IMR-90 (cell line): ENCODE measurements at regions not wholly inside any gene's neighbourhood (a gene's known extent, or its start where the extent isn't known, plus 50 kb on each side); places are given as distances from the start of the nearest gene placed in this dataset.

Experiments used
- ATAC-seq: fragments of 200-7000 bp; cut with Tn5 transposase; 2 replicates; pipeline ENCODE4 v1.9.1; 2020; ENCODE audit warnings: low read depth, mild to moderate bottlenecking, moderate library complexity
- BruUV-seq: library from RNA; stranded (reverse); fragments of 400-500 nt; replicated peaks from 2 replicates; lab custom pipeline; 2021; lab: Mats Ljungman, UMichigan
- CTCF ChIA-PET: fragments of 300-600 bp; formaldehyde crosslinking; extraction: SDS; loops from one replicate; lab custom pipeline; 2021; ENCODE audit warnings: antibody characterized with exemption; lab: Yijun Ruan, JAX
- POLR2A ChIA-PET: fragments of 300-600 bp; sonication (Branson Sonifier 250); formaldehyde crosslinking; loops from one replicate; lab custom pipeline; 2022; ENCODE audit warnings: antibody characterized with exemption; ENCODE audit not compliant: unreplicated experiment; lab: Charles Lee
- DNase-seq: peaks from one replicate; pipeline ENCODE4 v3.0.0; 2013
- H2AFZ ChIP-seq: replicated peaks from 2 replicates; pipeline ENCODE3; 2013; ENCODE audit warnings: low read length, mild to moderate bottlenecking; ENCODE audit not compliant: poor library complexity
- H2AK5ac ChIP-seq: 2 replicates; pipeline ENCODE4 v1.6.1; 2013; ENCODE audit warnings: low read depth, low read length, inconsistent platforms
- H2AK9ac ChIP-seq: replicated peaks from 2 replicates; pipeline ENCODE3; 2013; ENCODE audit warnings: mild to moderate bottlenecking, low read depth, low read length, moderate library complexity; ENCODE audit not compliant: poor library complexity
- H2BK120ac ChIP-seq: 2 replicates; pipeline ENCODE4 v1.6.1; 2013; ENCODE audit warnings: low read depth, low read length, inconsistent platforms
- H2BK15ac ChIP-seq: 3 replicates; pipeline ENCODE4 v1.6.1; 2013; ENCODE audit warnings: low read depth, low read length, inconsistent platforms
- H2BK20ac ChIP-seq: 2 replicates; pipeline ENCODE4 v1.6.1; 2013; ENCODE audit warnings: low read depth, mild to moderate bottlenecking, inconsistent platforms, low read length, moderate library complexity
- H2BK5ac ChIP-seq: 2 replicates; pipeline ENCODE4 v1.6.1; 2013; ENCODE audit warnings: mild to moderate bottlenecking, low read depth, low read length, inconsistent platforms; ENCODE audit not compliant: poor library complexity, severe bottlenecking
- H3K14ac ChIP-seq: replicated peaks from 2 replicates; pipeline ENCODE4 v1.6.1; 2013; ENCODE audit warnings: low read depth, low read length, inconsistent platforms
- H3K18ac ChIP-seq: 2 replicates; pipeline ENCODE4 v1.6.1; 2013; ENCODE audit warnings: low read depth, low read length, control low read depth
- H3K23ac ChIP-seq: 2 replicates; pipeline ENCODE4 v1.6.1; 2013; ENCODE audit warnings: low read depth, low read length, inconsistent platforms
- H3K27ac ChIP-seq: 2 replicates; pipeline ENCODE4 v1.5.1; 2013; ENCODE audit warnings: mild to moderate bottlenecking, control low read depth, low read length; ENCODE audit not compliant: insufficient read depth
- H3K27me3 ChIP-seq: 2 replicates; pipeline ENCODE4 v1.6.1; 2013; ENCODE audit warnings: low read length; ENCODE audit not compliant: control insufficient read depth, insufficient read depth
- H3K36me3 ChIP-seq: 2 replicates; pipeline ENCODE4 v1.6.1; 2013; ENCODE audit warnings: low read length, mixed read lengths; ENCODE audit not compliant: control insufficient read depth, insufficient read depth
- H3K4ac ChIP-seq: 2 replicates; pipeline ENCODE4 v1.6.1; 2013; ENCODE audit warnings: low read depth, low read length, inconsistent platforms
- H3K4me1 ChIP-seq: 2 replicates; pipeline ENCODE4 v1.6.1; 2013; ENCODE audit warnings: low read length, mixed read lengths; ENCODE audit not compliant: control insufficient read depth, insufficient read depth
- H3K4me2 ChIP-seq: 2 replicates; pipeline ENCODE4 v1.6.1; 2013; ENCODE audit warnings: low read depth, mild to moderate bottlenecking, control low read depth, low read length, moderate library complexity
- H3K4me3 ChIP-seq: 2 replicates; pipeline ENCODE4 v1.5.1; 2013; ENCODE audit warnings: low read depth, mild to moderate bottlenecking, control low read depth, low read length, moderate library complexity; ENCODE audit not compliant: insufficient read depth
- H3K56ac ChIP-seq: 2 replicates; pipeline ENCODE4 v1.6.1; 2013; ENCODE audit warnings: low read length, inconsistent platforms; ENCODE audit not compliant: insufficient read depth; ENCODE audit errors: extremely low read depth
- H3K79me1 ChIP-seq, 2 experiments: 2 replicates each; pipeline ENCODE4 v1.6.1; 2013; ENCODE audit warnings: low read length in 2 of 2, inconsistent platforms in 1 of 2, low read depth in 1 of 2
- H3K9ac ChIP-seq: 2 replicates; pipeline ENCODE4 v1.6.1; 2013; ENCODE audit warnings: low read depth, low read length, control low read depth
- H3K9me1 ChIP-seq: 2 replicates; pipeline ENCODE4 v1.6.1; 2013; ENCODE audit warnings: low read length, inconsistent platforms; ENCODE audit not compliant: insufficient read depth
- H3K9me3 ChIP-seq: 2 replicates; pipeline ENCODE4 v1.6.1; 2013; ENCODE audit warnings: low read length; ENCODE audit not compliant: control insufficient read depth, insufficient read depth
- H4K20me1 ChIP-seq: 2 replicates; pipeline ENCODE4 v1.6.1; 2013; ENCODE audit warnings: low read length, inconsistent platforms; ENCODE audit not compliant: insufficient read depth
- H4K5ac ChIP-seq: 2 replicates; pipeline ENCODE4 v1.6.1; 2013; ENCODE audit warnings: mild to moderate bottlenecking, low read depth, low read length, control low read depth
- H4K8ac ChIP-seq, 2 experiments: 2 replicates each; pipeline ENCODE4 v1.6.1; 2013; ENCODE audit warnings: low read depth in 2 of 2, low read length in 2 of 2, control low read depth in 1 of 2, inconsistent platforms in 1 of 2
- H4K91ac ChIP-seq: 2 replicates; pipeline ENCODE4 v1.6.1; 2013; ENCODE audit warnings: low read depth, low read length, inconsistent platforms; ENCODE audit not compliant: insufficient read depth
- BHLHE40 ChIP-seq: fragments of 150-350 bp; IDR thresholded peaks from 2 replicates; pipeline ENCODE4 v1.6.1; 2016; ENCODE audit warnings: mild to moderate bottlenecking, low read depth, low read length
- CHD1 ChIP-seq: IDR thresholded peaks from 2 replicates; pipeline ENCODE4 v1.6.1; 2012; ENCODE audit warnings: low read depth, low read length, improper control_type of control experiment
- FOS ChIP-seq: fragments of 150-350 bp; IDR thresholded peaks from 2 replicates; pipeline ENCODE4 v1.6.1; 2016; ENCODE audit warnings: low read depth, low read length
- MAZ ChIP-seq: IDR thresholded peaks from 2 replicates; pipeline ENCODE4 v1.6.1; 2012; ENCODE audit warnings: low read depth, mild to moderate bottlenecking, low read length, improper control_type of control experiment, moderate library complexity, borderline replicate concordance
- MXI1 ChIP-seq: IDR thresholded peaks from 2 replicates; pipeline ENCODE4 v1.6.1; 2012; ENCODE audit warnings: low read depth, mild to moderate bottlenecking, low read length, moderate library complexity, borderline replicate concordance
- RAD21 ChIP-seq: IDR thresholded peaks from 2 replicates; pipeline ENCODE4 v1.6.1; 2012; ENCODE audit warnings: low read length, improper control_type of control experiment
- RFX5 ChIP-seq: IDR thresholded peaks from 2 replicates; pipeline ENCODE4 v1.8.0; 2012; ENCODE audit warnings: low read depth, mild to moderate bottlenecking, low read length, moderate library complexity
- SMC3 ChIP-seq: fragments of 150-350 bp; IDR thresholded peaks from 2 replicates; pipeline ENCODE4 v1.6.1; 2016; ENCODE audit warnings: low read depth, mild to moderate bottlenecking, antibody characterized with exemption, low read length, moderate library complexity
- WGBS, 2 experiments: methylation state at CpG; one replicate each; pipeline versions ENCODE4 v1.1.5 to v1.1.7; 2013; ENCODE audit warnings: missing lambda C conversion rate in 2 of 2; ENCODE audit not compliant: insufficient read length in 1 of 2; ENCODE audit errors: extremely low coverage in 2 of 2; 5-methylcytosine and 5-hydroxymethylcytosine counted together
- dilution Hi-C: fragments of 300-500 bp; cut with HindIII; formaldehyde crosslinking; loops from one replicate; pipeline ENCODE4 v1.14.3; 2018; ENCODE audit warnings: low sequenced_read_pairs; ENCODE audit not compliant: unreplicated experiment
- in situ Hi-C: fragments of 300-500 bp; cut with MboI; formaldehyde crosslinking; loops from 3 replicates; pipeline ENCODE4 v1.14.3; 2019; ENCODE audit warnings: low sequenced_read_pairs, inconsistent platforms, mixed read lengths
- intact Hi-C: fragments of 100-400 bp; cut with micrococcal nuclease; formaldehyde crosslinking; loops from 2 replicates; pipeline ENCODE4 v1.10.0; 2022
- TF ChIP-seq, protein P1 (sequence below): conservative IDR thresholded peaks from 2 replicates; pipeline ENCODE4 v1.5.1; 2012; ENCODE audit warnings: mild to moderate bottlenecking, low read depth, low read length, improper control_type of control experiment
- TF ChIP-seq, protein P2 (sequence below): fragments of 150-350 bp; IDR thresholded peaks from 2 replicates; pipeline ENCODE4 v1.6.1; 2016; ENCODE audit warnings: low read depth, mild to moderate bottlenecking, low read length, moderate library complexity, borderline replicate concordance
- TF ChIP-seq, protein P3 (sequence below): fragments of 150-350 bp; IDR thresholded peaks from 2 replicates; pipeline ENCODE4 v1.6.1; 2017; ENCODE audit warnings: mild to moderate bottlenecking, antibody characterized with exemption, low read length, low read depth

DNA sequence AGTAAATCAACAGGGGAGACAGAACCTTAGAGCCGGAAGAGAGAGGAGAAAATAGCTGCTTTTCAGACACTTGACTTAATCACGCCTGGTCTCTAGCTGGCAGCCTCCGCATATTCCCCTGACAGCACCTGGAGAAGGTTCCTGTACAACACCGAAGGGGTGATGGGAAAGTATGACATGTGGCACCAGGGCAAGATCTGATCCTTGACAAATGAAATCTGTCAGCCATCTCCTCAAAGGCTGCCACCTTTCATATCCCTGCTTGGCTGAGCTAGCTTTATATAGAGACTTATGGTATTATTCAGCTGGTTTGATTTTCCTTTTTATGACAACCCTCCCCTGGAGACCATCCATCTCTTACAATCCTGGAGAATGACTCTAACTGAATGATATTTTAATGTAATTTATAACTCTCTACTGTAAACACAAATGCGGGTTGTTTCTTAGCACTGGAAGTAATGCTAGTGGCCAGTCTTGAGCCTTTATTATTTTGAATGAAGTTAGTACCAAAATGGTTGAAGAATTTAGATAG is 1205.3 kb upstream of the CDH8 start:
- DNase-seq (no peak), ATAC-seq (no peak)
- no peak overlapping the region for H3K56ac ChIP-seq
- TF ChIP-seq FOS: no peak
- no peak for TF ChIP-seq RAD21
- TF ChIP-seq MAZ: no peak
- TF ChIP-seq, protein P1, sequence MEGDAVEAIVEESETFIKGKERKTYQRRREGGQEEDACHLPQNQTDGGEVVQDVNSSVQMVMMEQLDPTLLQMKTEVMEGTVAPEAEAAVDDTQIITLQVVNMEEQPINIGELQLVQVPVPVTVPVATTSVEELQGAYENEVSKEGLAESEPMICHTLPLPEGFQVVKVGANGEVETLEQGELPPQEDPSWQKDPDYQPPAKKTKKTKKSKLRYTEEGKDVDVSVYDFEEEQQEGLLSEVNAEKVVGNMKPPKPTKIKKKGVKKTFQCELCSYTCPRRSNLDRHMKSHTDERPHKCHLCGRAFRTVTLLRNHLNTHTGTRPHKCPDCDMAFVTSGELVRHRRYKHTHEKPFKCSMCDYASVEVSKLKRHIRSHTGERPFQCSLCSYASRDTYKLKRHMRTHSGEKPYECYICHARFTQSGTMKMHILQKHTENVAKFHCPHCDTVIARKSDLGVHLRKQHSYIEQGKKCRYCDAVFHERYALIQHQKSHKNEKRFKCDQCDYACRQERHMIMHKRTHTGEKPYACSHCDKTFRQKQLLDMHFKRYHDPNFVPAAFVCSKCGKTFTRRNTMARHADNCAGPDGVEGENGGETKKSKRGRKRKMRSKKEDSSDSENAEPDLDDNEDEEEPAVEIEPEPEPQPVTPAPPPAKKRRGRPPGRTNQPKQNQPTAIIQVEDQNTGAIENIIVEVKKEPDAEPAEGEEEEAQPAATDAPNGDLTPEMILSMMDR: no peak
- no peak for TF ChIP-seq RFX5
- TF ChIP-seq MXI1: no peak
- TF ChIP-seq, protein P2, sequence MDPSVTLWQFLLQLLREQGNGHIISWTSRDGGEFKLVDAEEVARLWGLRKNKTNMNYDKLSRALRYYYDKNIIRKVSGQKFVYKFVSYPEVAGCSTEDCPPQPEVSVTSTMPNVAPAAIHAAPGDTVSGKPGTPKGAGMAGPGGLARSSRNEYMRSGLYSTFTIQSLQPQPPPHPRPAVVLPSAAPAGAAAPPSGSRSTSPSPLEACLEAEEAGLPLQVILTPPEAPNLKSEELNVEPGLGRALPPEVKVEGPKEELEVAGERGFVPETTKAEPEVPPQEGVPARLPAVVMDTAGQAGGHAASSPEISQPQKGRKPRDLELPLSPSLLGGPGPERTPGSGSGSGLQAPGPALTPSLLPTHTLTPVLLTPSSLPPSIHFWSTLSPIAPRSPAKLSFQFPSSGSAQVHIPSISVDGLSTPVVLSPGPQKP: no peak
- TF ChIP-seq CHD1: no peak
- TF ChIP-seq, protein P3, sequence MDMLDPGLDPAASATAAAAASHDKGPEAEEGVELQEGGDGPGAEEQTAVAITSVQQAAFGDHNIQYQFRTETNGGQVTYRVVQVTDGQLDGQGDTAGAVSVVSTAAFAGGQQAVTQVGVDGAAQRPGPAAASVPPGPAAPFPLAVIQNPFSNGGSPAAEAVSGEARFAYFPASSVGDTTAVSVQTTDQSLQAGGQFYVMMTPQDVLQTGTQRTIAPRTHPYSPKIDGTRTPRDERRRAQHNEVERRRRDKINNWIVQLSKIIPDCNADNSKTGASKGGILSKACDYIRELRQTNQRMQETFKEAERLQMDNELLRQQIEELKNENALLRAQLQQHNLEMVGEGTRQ: no peak
- no peak for TF ChIP-seq SMC3
- no peak for TF ChIP-seq BHLHE40
- dilution Hi-C loops: no loop called here
- H3K79me1 ChIP-seq: no peaks in the 10 kb centered on the region
- BruUV-seq: no TSS peak
- H4K5ac ChIP-seq: no peak overlapping the region
- H2BK15ac ChIP-seq: no peak overlapping the region
- no peak overlapping the region for H2BK20ac ChIP-seq
- no peak overlapping the region for H3K4ac ChIP-seq
- no peak overlapping the region for H4K8ac ChIP-seq
- H3K14ac ChIP-seq: no peak overlapping the region
- intact Hi-C loops: no loop called here
- POLR2A ChIA-PET: no interaction called here
- CTCF ChIA-PET: no interaction called here
- WGBS, 2 experiments: no CpG with 5 or more reads among the region's 5 CpGs
- no peak overlapping the region for H3K27ac ChIP-seq
- no peak overlapping the region for H3K9ac ChIP-seq
- no peak overlapping the region for H3K18ac ChIP-seq
- no peaks in the 10 kb centered on the region for H3K36me3 ChIP-seq
- no peak overlapping the region for H2BK5ac ChIP-seq
- no peak overlapping the region for H2AK5ac ChIP-seq
- H3K4me3 ChIP-seq: no peak overlapping the region
- no peak overlapping the region for H2BK120ac ChIP-seq
- H3K23ac ChIP-seq: no peak overlapping the region
- in situ Hi-C loops: no loop called here
- H2AFZ ChIP-seq: no peak overlapping the region
- no peak overlapping the region for H4K91ac ChIP-seq
- H3K4me2 ChIP-seq: no peak overlapping the region
- H3K9me1 ChIP-seq: no peaks in the 10 kb centered on the region
- no peaks in the 10 kb centered on the region for H4K20me1 ChIP-seq
- no peaks in the 10 kb centered on the region for H3K4me1 ChIP-seq
- H3K9me3 ChIP-seq: peaks cover 8% of the 10 kb centered on the region
- H3K27me3 ChIP-seq: no peaks in the 10 kb centered on the region
- H2AK9ac ChIP-seq: no peak overlapping the region
